ENCODE measurements at regions not wholly inside any gene's neighbourhood (a gene's known extent, or its start where the extent isn't known, plus 50 kb on each side); places are given as distances from the start of the nearest gene placed in this dataset.
A peak's percentile ranks its signal among the peaks of the same experiment; 100 is the strongest.

GRCh38 chr10:47173929-47174442, 126.0 kb upstream of the GDF10 start:
- TF ChIP-seq CTCF (IDR thresholded peaks at IDR 0.05; ENCODE audit: control extremely low read depth, extremely low read depth) = no peak
- Histone ChIP-seq H3K27me3 (ENCODE audit: control insufficient read depth in 3 of 3, insufficient read depth in 3 of 3, low read length in 2 of 3) (no peaks in the 10 kb centered on the region), H3K9me3 (ENCODE audit: control insufficient read depth in 4 of 4, insufficient read depth in 3 of 4, low read length in 3 of 4) (no peaks in the 10 kb centered on the region), H3K4me3 (no peak overlapping the region), H3K27ac (ENCODE audit: low read depth in 1 of 2, low read length in 1 of 2) (no peak overlapping the region), H3K9ac (ENCODE audit: insufficient read depth in 1 of 2, low read length in 2 of 2) (no peak overlapping the region), H3K36me3 (ENCODE audit: control insufficient read depth in 4 of 4, insufficient read depth in 4 of 4, low read length in 4 of 4) (no peaks in the 10 kb centered on the region), H3K4me1 (ENCODE audit: control insufficient read depth in 5 of 5, insufficient read depth in 5 of 5, low read length in 5 of 5) (peaks cover 0 to 42% (median 7%) of the 10 kb centered on the region in 5 donors)
- ATAC-seq (ENCODE audit: insufficient read depth, low FRiP score) (no peak), DNase-seq (peak in 1 of 3 donors; percentile 1)
- 72 to 84% methylated on average over 6 of the region's 6 CpGs for WGBS, 2 donors

- no peaks in the 10 kb centered on the region for H3K9me3 ChIP-seq (ENCODE audit: control insufficient read depth in 4 of 4, insufficient read depth in 3 of 4, low read length in 3 of 4)
- no peak overlapping the region for H3K4me3 ChIP-seq
- no peaks in the 10 kb centered on the region for H3K27me3 ChIP-seq (ENCODE audit: control insufficient read depth in 3 of 3, insufficient read depth in 3 of 3, low read length in 2 of 3)
- 72 to 86% methylated on average over 15 of the region's 15 CpGs for WGBS, 2 donors
- DNase-seq (peak in 1 of 3 donors; percentile 7), ATAC-seq (ENCODE audit: insufficient read depth, low FRiP score) (no peak)
- no peak for TF ChIP-seq CTCF (IDR thresholded peaks at IDR 0.05; ENCODE audit: control extremely low read depth, extremely low read depth)
- no peaks in the 10 kb centered on the region for H3K36me3 ChIP-seq (ENCODE audit: control insufficient read depth in 4 of 4, insufficient read depth in 4 of 4, low read length in 4 of 4)
- no peak overlapping the region for H3K9ac ChIP-seq (ENCODE audit: insufficient read depth in 1 of 2, low read length in 2 of 2)
- no peak overlapping the region for H3K27ac ChIP-seq (ENCODE audit: low read depth in 1 of 2, low read length in 1 of 2)
- H3K4me1 ChIP-seq (ENCODE audit: control insufficient read depth in 5 of 5, insufficient read depth in 5 of 5, low read length in 5 of 5) = peaks cover 0 to 42% (median 7%) of the 10 kb centered on the region in 5 donors
These were observed 124.5 kb upstream of the GDF10 start for GRCh38 chr10:47175181-47176123.

GRCh38 chr10:47176206-47176902, 123.6 kb upstream of the GDF10 start:
- WGBS, 2 donors = 76 to 86% methylated on average over 12 of the region's 12 CpGs
- Histone ChIP-seq H3K27ac (ENCODE audit: low read depth in 1 of 2, low read length in 1 of 2) (no peak overlapping the region), H3K4me1 (ENCODE audit: control insufficient read depth in 5 of 5, insufficient read depth in 5 of 5, low read length in 5 of 5) (peaks cover 0 to 42% (median 7%) of the 10 kb centered on the region in 5 donors), H3K9ac (ENCODE audit: insufficient read depth in 1 of 2, low read length in 2 of 2) (no peak overlapping the region), H3K9me3 (ENCODE audit: control insufficient read depth in 4 of 4, insufficient read depth in 3 of 4, low read length in 3 of 4) (no peaks in the 10 kb centered on the region), H3K4me3 (no peak overlapping the region), H3K27me3 (ENCODE audit: control insufficient read depth in 3 of 3, insufficient read depth in 3 of 3, low read length in 2 of 3) (no peaks in the 10 kb centered on the region), H3K36me3 (ENCODE audit: control insufficient read depth in 4 of 4, insufficient read depth in 4 of 4, low read length in 4 of 4) (no peaks in the 10 kb centered on the region)
- TF ChIP-seq CTCF (IDR thresholded peaks at IDR 0.05; ENCODE audit: control extremely low read depth, extremely low read depth) = no peak
- ATAC-seq (ENCODE audit: insufficient read depth, low FRiP score) (no peak), DNase-seq (peak in 1 of 3 donors; percentile 9)
